Skeletal muscle tissue (tissue), 3 donors: ENCODE measurements at regions not wholly inside any gene's neighbourhood (a gene's known extent, or its start where the extent isn't known, plus 50 kb on each side); places are given as distances from the start of the nearest gene placed in this dataset.

ENCODE experiments used
- H3K27ac ChIP-seq: one replicate; pipeline ENCODE4 v1.7.0; 2013; ENCODE audit warnings: mild to moderate bottlenecking, low read depth, low read length, inconsistent platforms
- H3K27me3 ChIP-seq, 3 donors: one replicate each; pipeline ENCODE4 v1.7.0; 2013; ENCODE audit warnings: low read length in 3 of 3; ENCODE audit not compliant: control insufficient read depth in 3 of 3, insufficient read depth in 3 of 3
- H3K36me3 ChIP-seq, 3 donors: one replicate each; pipeline ENCODE4 v1.7.0; 2013; ENCODE audit warnings: low read length in 3 of 3; ENCODE audit not compliant: control insufficient read depth in 3 of 3, insufficient read depth in 3 of 3
- H3K4me1 ChIP-seq, 3 donors: one replicate each; pipeline ENCODE4 v1.7.0; 2013; ENCODE audit warnings: low read length in 3 of 3, mild to moderate bottlenecking in 3 of 3; ENCODE audit not compliant: control insufficient read depth in 3 of 3, insufficient read depth in 3 of 3
- H3K4me3 ChIP-seq, 3 donors: one replicate each; pipeline ENCODE4 v1.7.0; 2013; ENCODE audit warnings: low read length in 3 of 3
- H3K9ac ChIP-seq, 3 donors: one replicate each; pipeline ENCODE4 v1.7.0; 2013; ENCODE audit warnings: low read length in 3 of 3, mild to moderate bottlenecking in 3 of 3, moderate library complexity in 2 of 3, low read depth in 1 of 3
- H3K9me3 ChIP-seq, 3 donors: one replicate each; pipeline ENCODE4 v1.7.0; 2013; ENCODE audit warnings: low read length in 3 of 3; ENCODE audit not compliant: control insufficient read depth in 3 of 3
- donor health status: Osteomylitis.

GRCh38 chr7:22921386-22922086 lies 92.4 kb downstream of the HYCC1 start:
- Histone ChIP-seq H3K36me3 (no peaks in the 10 kb centered on the region), H3K27ac (no peak overlapping the region), H3K9ac (no peak overlapping the region), H3K27me3 (no peaks in the 10 kb centered on the region), H3K9me3 (no peaks in the 10 kb centered on the region), H3K4me1 (no peaks in the 10 kb centered on the region), H3K4me3 (no peak overlapping the region)

- H3K36me3 ChIP-seq, result no peaks in the 10 kb centered on the region
- H3K27me3 ChIP-seq, result no peaks in the 10 kb centered on the region
- no peak overlapping the region for H3K9ac ChIP-seq
- H3K9me3 ChIP-seq, result no peaks in the 10 kb centered on the region
- no peak overlapping the region for H3K27ac ChIP-seq
- no peak overlapping the region for H3K4me3 ChIP-seq
- no peaks in the 10 kb centered on the region for H3K4me1 ChIP-seq
Observed at GRCh38 chr7:22920672-22921071, 93.3 kb downstream of the HYCC1 start.

- Histone ChIP-seq H3K4me3 (no peak overlapping the region), H3K36me3 (no peaks in the 10 kb centered on the region), H3K9me3 (no peaks in the 10 kb centered on the region), H3K9ac (no peak overlapping the region), H3K27me3 (no peaks in the 10 kb centered on the region), H3K4me1 (peaks cover 12 to 22% (median 17%) of the 10 kb centered on the region in 3 donors), H3K27ac (no peak overlapping the region)
Observed at GRCh38 chr7:22913158-22913557, 90.5 kb upstream of the TOMM7 start.

GRCh38 chr7:22911889-22912288 lies 89.2 kb upstream of the TOMM7 start:
- no peak overlapping the region for H3K9ac ChIP-seq
- peaks cover 14 to 25% (median 22%) of the 10 kb centered on the region in 3 donors for H3K4me1 ChIP-seq
- no peak overlapping the region for H3K27ac ChIP-seq
- H3K27me3 ChIP-seq, result no peaks in the 10 kb centered on the region
- no peaks in the 10 kb centered on the region for H3K36me3 ChIP-seq
- H3K9me3 ChIP-seq, result no peaks in the 10 kb centered on the region
- no peak overlapping the region for H3K4me3 ChIP-seq

- H3K4me1 ChIP-seq, result peaks cover 14 to 25% (median 22%) of the 10 kb centered on the region in 3 donors
Observed at GRCh38 chr7:22909917-22910316, 87.3 kb upstream of the TOMM7 start.

GRCh38 chr7:22907805-22908204 lies 85.2 kb upstream of the TOMM7 start:
- Histone ChIP-seq H3K4me3 (no peak overlapping the region), H3K27ac (peak overlapping the region; percentile 8), H3K9ac (no peak overlapping the region), H3K9me3 (no peaks in the 10 kb centered on the region), H3K4me1 (peaks cover 14 to 25% (median 22%) of the 10 kb centered on the region in 3 donors), H3K36me3 (no peaks in the 10 kb centered on the region), H3K27me3 (no peaks in the 10 kb centered on the region)

More at GRCh38 chr7:22909917-22910316, 87.3 kb upstream of the TOMM7 start:
- H3K9ac ChIP-seq, result no peak overlapping the region
- H3K27ac ChIP-seq, result no peak overlapping the region
- H3K27me3 ChIP-seq, result no peaks in the 10 kb centered on the region
- H3K9me3 ChIP-seq, result no peaks in the 10 kb centered on the region
- H3K36me3 ChIP-seq, result no peaks in the 10 kb centered on the region
- peak overlapping the region in 1 of 3 donors; percentile 27 for H3K4me3 ChIP-seq

GRCh38 chr7:22900784-22901183 lies 78.1 kb upstream of the TOMM7 start:
- H3K9ac ChIP-seq, result no peak overlapping the region
- no peak overlapping the region for H3K27ac ChIP-seq
- no peak overlapping the region for H3K4me3 ChIP-seq
- H3K4me1 ChIP-seq, result no peaks in the 10 kb centered on the region
- no peaks in the 10 kb centered on the region for H3K9me3 ChIP-seq
- H3K27me3 ChIP-seq, result no peaks in the 10 kb centered on the region
- no peaks in the 10 kb centered on the region for H3K36me3 ChIP-seq

GRCh38 chr7:22900101-22900500 lies 77.5 kb upstream of the TOMM7 start:
- H3K9me3 ChIP-seq, result no peaks in the 10 kb centered on the region
- no peak overlapping the region for H3K9ac ChIP-seq
- H3K36me3 ChIP-seq, result no peaks in the 10 kb centered on the region
- no peak overlapping the region for H3K4me3 ChIP-seq
- H3K4me1 ChIP-seq, result no peaks in the 10 kb centered on the region
- no peak overlapping the region for H3K27ac ChIP-seq
- no peaks in the 10 kb centered on the region for H3K27me3 ChIP-seq

- Histone ChIP-seq H3K27me3 (no peaks in the 10 kb centered on the region), H3K9me3 (no peaks in the 10 kb centered on the region), H3K27ac (no peak overlapping the region), H3K4me1 (no peaks in the 10 kb centered on the region), H3K36me3 (no peaks in the 10 kb centered on the region), H3K9ac (no peak overlapping the region), H3K4me3 (no peak overlapping the region)
Observed at GRCh38 chr7:22896917-22897316, 74.3 kb upstream of the TOMM7 start.

GRCh38 chr7:22895828-22896165 lies 73.1 kb upstream of the TOMM7 start:
- H3K9ac ChIP-seq, result no peak overlapping the region
- H3K4me1 ChIP-seq, result no peaks in the 10 kb centered on the region
- H3K9me3 ChIP-seq, result no peaks in the 10 kb centered on the region
- H3K36me3 ChIP-seq, result no peaks in the 10 kb centered on the region
- H3K4me3 ChIP-seq, result no peak overlapping the region
- no peaks in the 10 kb centered on the region for H3K27me3 ChIP-seq
- H3K27ac ChIP-seq, result no peak overlapping the region
